Sigmoid colon (tissue), 6 donors: ENCODE measurements at regions not wholly inside any gene's neighbourhood (a gene's known extent, or its start where the extent isn't known, plus 50 kb on each side); places are given as distances from the start of the nearest gene placed in this dataset.

Source experiments
- DNase-seq: peaks from one replicate; pipeline ENCODE4 v3.0.0-alpha.2; 2019
- H3K27ac ChIP-seq, 4 donors: fragments of 200-600 bp; sonication (generic); one replicate each; pipeline ENCODE4 v1.5.1; 2016 to 2019; ENCODE audit warnings: mild to moderate bottlenecking in 1 of 4
- H3K27me3 ChIP-seq, 3 donors: fragments of 200-600 bp; sonication (generic); one replicate each; pipeline ENCODE4 v1.5.1; 2019; ENCODE audit warnings: mild to moderate bottlenecking in 1 of 3
- H3K36me3 ChIP-seq, 4 donors: fragments of 200-600 bp; sonication (generic); one replicate each; pipeline ENCODE4 v1.5.1; 2016 to 2019
- H3K4me1 ChIP-seq, 4 donors: fragments of 200-600 bp; sonication (generic); one replicate each; pipeline ENCODE4 v1.5.1; 2017 to 2019
- H3K4me3 ChIP-seq, 4 donors: fragments of 200-600 bp; sonication (generic); one replicate each; pipeline ENCODE4 v1.5.1; 2017 to 2019; ENCODE audit warnings: mild to moderate bottlenecking in 2 of 4, moderate library complexity in 1 of 4
- H3K9me3 ChIP-seq, 4 donors: fragments of 200-600 bp in 3 of 4; sonication (generic) in 3 of 4; one replicate each; pipeline versions ENCODE4 v1.5.1 to v1.6.1; 2013 to 2019
- CTCF ChIP-seq, 4 experiments: fragments of 450-650 bp in 3 of 4; fragments of 200-600 bp in 1 of 4; IDR thresholded peaks; one replicate each; pipeline ENCODE4 v1.5.1; 2016 to 2019; ENCODE audit warnings: antibody characterized with exemption in 4 of 4, mild to moderate bottlenecking in 3 of 4, moderate library complexity in 2 of 4
- EP300 ChIP-seq, 4 donors: sonication (generic); formaldehyde crosslinking; IDR thresholded peaks; one replicate each; pipeline ENCODE4 v1.6.1; 2017; ENCODE audit warnings: antibody characterized with exemption in 4 of 4
- POLR2A ChIP-seq, 2 donors: fragments of 450-650 bp; IDR thresholded peaks; one replicate each; pipeline ENCODE4 v1.6.1; 2016; ENCODE audit warnings: antibody characterized with exemption in 2 of 2, mild to moderate bottlenecking in 2 of 2, moderate library complexity in 2 of 2
- POLR2AphosphoS5 ChIP-seq, 4 donors: sonication (generic); formaldehyde crosslinking; IDR thresholded peaks; one replicate each; pipeline ENCODE4 v1.6.1; 2017; ENCODE audit warnings: antibody characterized with exemption in 4 of 4
- WGBS, 2 donors: extraction: QIAGEN DNeasy Blood & Tissue Kit; methylation state at CpG; one replicate each; pipeline ENCODE4 v1.1.7; 2013; 5-methylcytosine and 5-hydroxymethylcytosine counted together
- intact Hi-C: fragments of 100-400 bp; cut with DNase I; formaldehyde crosslinking; loops from one replicate; pipeline ENCODE4 v1.15.1; 2023
- donor health status: healthy with polysubstance abuse.
- donor health status: healthy.

- Histone ChIP-seq H3K4me3 (no peak overlapping the region), H3K4me1 (no peaks in the 10 kb centered on the region), H3K9me3 (no peaks in the 10 kb centered on the region), H3K27me3 (no peaks in the 10 kb centered on the region), H3K27ac (no peak overlapping the region), H3K36me3 (no peaks in the 10 kb centered on the region)
- TF ChIP-seq CTCF (IDR thresholded peaks at IDR 0.05) (no peak), EP300 (IDR thresholded peaks at IDR 0.05) (no peak), POLR2AphosphoS5 (IDR thresholded peaks at IDR 0.05) (no peak), POLR2A (IDR thresholded peaks at IDR 0.05) (no peak)
- no peak for DNase-seq
- intact Hi-C loops, result no loop called here
Measured at GRCh38 chr12:77682488-77682887, 148.2 kb upstream of the NAV3 start.

- TF ChIP-seq POLR2AphosphoS5 (IDR thresholded peaks at IDR 0.05) (no peak), POLR2A (IDR thresholded peaks at IDR 0.05) (no peak), CTCF (IDR thresholded peaks at IDR 0.05) (no peak), EP300 (IDR thresholded peaks at IDR 0.05) (no peak)
- 55 to 77% methylated on average over 2 of the region's 2 CpGs for WGBS, 2 donors
- no peak for DNase-seq
- Histone ChIP-seq H3K9me3 (no peaks in the 10 kb centered on the region), H3K27ac (no peak overlapping the region), H3K4me1 (no peaks in the 10 kb centered on the region), H3K4me3 (no peak overlapping the region), H3K27me3 (no peaks in the 10 kb centered on the region), H3K36me3 (no peaks in the 10 kb centered on the region)
- intact Hi-C loops, result no loop called here
Measured at GRCh38 chr12:77681726-77682125, 149.0 kb upstream of the NAV3 start.

- WGBS, 2 donors, result 87 to 91% methylated on average over 8 of the region's 8 CpGs
- Histone ChIP-seq H3K4me3 (no peak overlapping the region), H3K27ac (no peak overlapping the region), H3K27me3 (no peaks in the 10 kb centered on the region), H3K36me3 (no peaks in the 10 kb centered on the region), H3K4me1 (no peaks in the 10 kb centered on the region), H3K9me3 (no peaks in the 10 kb centered on the region)
- no peak for TF ChIP-seq POLR2A (IDR thresholded peaks at IDR 0.05)
- TF ChIP-seq POLR2AphosphoS5 (IDR thresholded peaks at IDR 0.05), result no peak
- TF ChIP-seq CTCF (IDR thresholded peaks at IDR 0.05), result no peak
- TF ChIP-seq EP300 (IDR thresholded peaks at IDR 0.05), result no peak
- DNase-seq, result no peak
- intact Hi-C loops, result no loop called here
Measured at GRCh38 chr12:77679686-77680085, 151.0 kb upstream of the NAV3 start.

- whole genome bisulfite sequencing, 2 donors, result 62 to 78% methylated on average over 1 of the region's 1 CpG
Measured at GRCh38 chr12:77678621-77679020, 152.1 kb upstream of the NAV3 start.

More at GRCh38 chr12:77678621-77679020, 152.1 kb upstream of the NAV3 start:
- Histone ChIP-seq H3K36me3 (no peaks in the 10 kb centered on the region), H3K4me3 (no peak overlapping the region), H3K9me3 (no peaks in the 10 kb centered on the region), H3K4me1 (no peaks in the 10 kb centered on the region), H3K27me3 (no peaks in the 10 kb centered on the region), H3K27ac (no peak overlapping the region)
- DNase-seq, result no peak
- no peak for TF ChIP-seq EP300 (IDR thresholded peaks at IDR 0.05)
- no peak for TF ChIP-seq POLR2AphosphoS5 (IDR thresholded peaks at IDR 0.05)
- no peak for TF ChIP-seq POLR2A (IDR thresholded peaks at IDR 0.05)
- no peak for TF ChIP-seq CTCF (IDR thresholded peaks at IDR 0.05)
- intact Hi-C loops, result no loop called here
